ENCODE measurements at regions not wholly inside any gene's neighbourhood (a gene's known extent, or its start where the extent isn't known, plus 50 kb on each side); places are given as distances from the start of the nearest gene placed in this dataset.

DNA sequence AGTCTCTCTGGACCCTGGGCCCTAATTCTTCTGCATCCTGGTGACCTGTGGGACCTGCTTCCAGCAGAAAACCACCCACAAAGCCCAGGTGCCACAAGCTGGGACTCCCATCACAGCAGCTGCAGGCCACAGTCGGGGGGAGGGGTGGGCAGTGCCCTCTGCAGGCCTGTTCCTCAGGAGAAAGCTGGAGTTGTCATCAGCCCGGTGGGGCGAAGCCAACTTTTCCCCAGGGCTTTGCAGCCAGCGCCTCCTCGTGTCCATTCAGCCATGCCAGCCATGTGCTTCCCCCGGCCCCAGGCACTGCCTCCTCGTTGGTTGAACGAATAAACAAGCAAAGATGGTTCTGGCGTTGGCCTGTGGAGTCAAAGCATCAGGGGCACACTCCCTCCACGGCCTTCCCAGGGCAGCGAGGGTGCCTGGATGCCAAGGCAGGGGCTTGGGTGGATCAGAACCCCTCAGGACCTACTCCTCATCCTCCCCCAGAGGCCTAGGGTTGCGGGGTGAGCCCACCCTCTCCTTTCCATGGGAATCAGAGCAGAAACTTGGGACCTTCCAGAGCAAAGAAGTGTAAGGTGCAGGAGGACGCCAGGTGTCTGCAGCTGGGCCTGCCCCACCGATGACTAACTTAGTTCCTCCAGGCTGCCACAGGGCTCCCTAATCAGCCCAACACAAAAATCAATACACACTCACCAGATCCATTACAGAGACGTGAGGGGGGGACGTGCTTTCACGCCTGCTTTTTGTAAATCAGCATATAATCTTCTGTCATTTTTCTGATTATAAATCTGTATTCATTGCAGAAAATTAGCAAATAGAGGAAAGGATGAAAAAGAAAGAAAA, 75.7 kb upstream of the RAB6C start:
- H3K9me3 Mint-ChIP-seq, result no peaks in the 10 kb centered on the region
- peaks cover 8% of the 10 kb centered on the region for H3K27me3 Mint-ChIP-seq
- no peaks in the 10 kb centered on the region for H3K4me1 Mint-ChIP-seq
- DNase-seq, result no peak
- ChIA-PET POLR2A (no interaction called here), CTCF (no interaction called here)
- no peaks in the 10 kb centered on the region for H3K36me3 Mint-ChIP-seq (ENCODE audit: low read depth)
- no peak overlapping the region for H3K4me3 Mint-ChIP-seq
- H3K27ac Mint-ChIP-seq, result no peak overlapping the region

DNA sequence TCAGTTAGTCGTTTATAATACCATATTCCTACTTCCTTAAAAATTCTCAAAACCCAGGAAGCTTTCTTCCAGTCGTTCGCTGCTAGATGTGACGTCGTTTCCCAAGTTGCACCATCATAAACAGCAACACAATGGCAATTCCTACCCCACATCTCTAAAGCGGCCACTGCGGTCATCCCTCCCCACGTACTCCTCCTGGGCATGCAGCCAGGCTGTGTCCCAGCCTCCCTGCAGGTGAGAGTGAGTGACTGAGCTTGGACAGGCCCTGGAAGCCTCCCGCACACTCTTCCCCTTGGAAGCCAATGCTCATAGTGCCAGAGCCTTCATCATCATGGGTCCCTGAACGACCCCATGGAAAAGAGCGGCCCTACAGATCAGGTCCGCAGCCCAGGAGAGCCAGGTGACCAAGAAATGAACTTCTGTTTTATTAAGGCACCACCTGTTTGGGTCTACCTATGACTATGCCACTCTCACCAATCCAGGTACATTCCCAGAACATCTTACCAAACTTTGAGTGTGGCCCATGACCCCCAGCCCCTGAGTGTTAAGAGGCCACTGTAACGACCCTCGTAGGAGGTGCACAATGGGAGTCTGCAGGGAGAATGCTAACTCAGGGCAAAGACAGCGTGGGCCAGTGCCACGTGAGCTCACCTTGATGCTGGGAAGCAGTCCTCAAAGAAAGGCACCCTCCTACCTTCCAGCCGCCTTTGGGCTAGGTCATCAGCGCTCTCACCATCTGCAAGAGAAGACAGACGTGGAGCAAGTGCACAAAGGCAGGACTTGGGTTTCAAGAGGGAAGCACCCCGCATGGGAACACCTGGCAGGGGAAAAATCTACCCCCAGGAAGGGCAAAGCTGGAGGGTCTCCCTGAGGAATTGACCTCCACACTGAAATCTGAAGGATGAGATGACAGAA, 74.7 kb upstream of the RAB6C start:
- no peak for DNase-seq
- POLR2A ChIA-PET, result no interaction called here
- CTCF ChIA-PET, result no interaction called here

GRCh38 chr2:129905664-129906081, 73.8 kb upstream of the RAB6C start:
- no peak for DNase-seq
- H3K27ac Mint-ChIP-seq, result no peak overlapping the region
- H3K9me3 Mint-ChIP-seq, result no peaks in the 10 kb centered on the region
- POLR2A ChIA-PET, result no interaction called here
- no peaks in the 10 kb centered on the region for H3K4me1 Mint-ChIP-seq
- CTCF ChIA-PET, result no interaction called here
- H3K4me3 Mint-ChIP-seq, result no peak overlapping the region
- peaks cover 2% of the 10 kb centered on the region for H3K27me3 Mint-ChIP-seq
- H3K36me3 Mint-ChIP-seq (ENCODE audit: low read depth), result no peaks in the 10 kb centered on the region

More for the DNA sequence above, 74.7 kb upstream of the RAB6C start:
- no peaks in the 10 kb centered on the region for H3K36me3 Mint-ChIP-seq (ENCODE audit: low read depth)
- no peak overlapping the region for H3K27ac Mint-ChIP-seq
- peaks cover 7% of the 10 kb centered on the region for H3K27me3 Mint-ChIP-seq
- H3K9me3 Mint-ChIP-seq, result no peaks in the 10 kb centered on the region
- H3K4me3 Mint-ChIP-seq, result no peak overlapping the region
- no peaks in the 10 kb centered on the region for H3K4me1 Mint-ChIP-seq

DNA sequence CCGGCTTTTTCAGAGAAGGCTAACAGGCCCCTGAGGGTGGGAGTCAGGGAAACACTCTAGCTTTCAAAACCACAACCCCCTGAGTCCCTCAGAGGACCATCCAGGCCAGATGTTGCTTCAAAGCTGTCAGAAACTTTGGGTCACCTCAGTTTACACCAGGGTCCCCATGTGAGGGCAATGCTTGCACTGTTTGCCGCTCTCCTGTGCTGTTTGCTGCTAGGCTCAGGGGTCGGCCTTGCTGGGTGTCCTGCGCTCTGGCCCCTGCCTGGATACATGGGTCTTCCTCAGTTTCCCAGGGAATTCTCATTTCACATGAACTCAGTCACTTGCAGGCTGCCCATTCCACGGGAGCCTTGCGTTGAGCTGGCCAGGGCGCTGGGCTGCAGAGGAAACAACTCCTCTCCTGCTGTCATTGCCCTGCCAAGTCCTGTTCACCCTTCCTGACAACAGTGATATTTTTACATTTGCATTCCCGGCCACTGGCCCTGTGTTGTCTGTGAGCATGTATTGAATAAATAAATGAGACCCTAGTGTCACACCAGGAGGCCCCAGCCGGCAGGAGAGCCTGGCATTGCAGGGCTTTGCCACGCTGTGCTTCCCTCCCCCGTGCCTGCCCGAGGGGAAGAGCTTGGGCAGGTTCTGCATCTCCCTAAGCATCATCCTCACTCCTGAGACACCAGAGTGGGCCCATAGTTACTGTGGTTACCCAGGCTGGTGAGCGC, 73.2 kb upstream of the RAB6C start:
- ChIA-PET CTCF (no interaction called here), POLR2A (no interaction called here)
- Mint-ChIP-seq H3K27me3 (no peaks in the 10 kb centered on the region), H3K9me3 (no peaks in the 10 kb centered on the region), H3K4me1 (no peaks in the 10 kb centered on the region), H3K27ac (no peak overlapping the region), H3K4me3 (no peak overlapping the region), H3K36me3 (ENCODE audit: low read depth) (no peaks in the 10 kb centered on the region)
- no peak for DNase-seq

- Mint-ChIP-seq H3K27ac (no peak overlapping the region), H3K27me3 (no peaks in the 10 kb centered on the region), H3K4me1 (no peaks in the 10 kb centered on the region), H3K9me3 (no peaks in the 10 kb centered on the region), H3K4me3 (no peak overlapping the region), H3K36me3 (ENCODE audit: low read depth) (no peaks in the 10 kb centered on the region)
- ChIA-PET CTCF (no interaction called here), POLR2A (no interaction called here)
- DNase-seq, result no peak
Measured at GRCh38 chr2:129906861-129907235, 72.6 kb upstream of the RAB6C start.

GRCh38 chr2:129907256-129907998, 72.0 kb upstream of the RAB6C start:
- no peaks in the 10 kb centered on the region for H3K27me3 Mint-ChIP-seq
- ChIA-PET POLR2A (no interaction called here), CTCF (no interaction called here)
- no peaks in the 10 kb centered on the region for H3K4me1 Mint-ChIP-seq
- no peaks in the 10 kb centered on the region for H3K9me3 Mint-ChIP-seq
- no peak overlapping the region for H3K27ac Mint-ChIP-seq
- DNase-seq, result no peak
- no peaks in the 10 kb centered on the region for H3K36me3 Mint-ChIP-seq (ENCODE audit: low read depth)
- no peak overlapping the region for H3K4me3 Mint-ChIP-seq

- Mint-ChIP-seq H3K27me3 (no peaks in the 10 kb centered on the region), H3K27ac (no peak overlapping the region), H3K36me3 (ENCODE audit: low read depth) (no peaks in the 10 kb centered on the region), H3K4me1 (no peaks in the 10 kb centered on the region), H3K4me3 (no peak overlapping the region), H3K9me3 (no peaks in the 10 kb centered on the region)
- POLR2A ChIA-PET, result no interaction called here
- no peak for DNase-seq
- CTCF ChIA-PET, result no interaction called here
Measured at GRCh38 chr2:129908721-129909373, 70.6 kb upstream of the RAB6C start.

DNA sequence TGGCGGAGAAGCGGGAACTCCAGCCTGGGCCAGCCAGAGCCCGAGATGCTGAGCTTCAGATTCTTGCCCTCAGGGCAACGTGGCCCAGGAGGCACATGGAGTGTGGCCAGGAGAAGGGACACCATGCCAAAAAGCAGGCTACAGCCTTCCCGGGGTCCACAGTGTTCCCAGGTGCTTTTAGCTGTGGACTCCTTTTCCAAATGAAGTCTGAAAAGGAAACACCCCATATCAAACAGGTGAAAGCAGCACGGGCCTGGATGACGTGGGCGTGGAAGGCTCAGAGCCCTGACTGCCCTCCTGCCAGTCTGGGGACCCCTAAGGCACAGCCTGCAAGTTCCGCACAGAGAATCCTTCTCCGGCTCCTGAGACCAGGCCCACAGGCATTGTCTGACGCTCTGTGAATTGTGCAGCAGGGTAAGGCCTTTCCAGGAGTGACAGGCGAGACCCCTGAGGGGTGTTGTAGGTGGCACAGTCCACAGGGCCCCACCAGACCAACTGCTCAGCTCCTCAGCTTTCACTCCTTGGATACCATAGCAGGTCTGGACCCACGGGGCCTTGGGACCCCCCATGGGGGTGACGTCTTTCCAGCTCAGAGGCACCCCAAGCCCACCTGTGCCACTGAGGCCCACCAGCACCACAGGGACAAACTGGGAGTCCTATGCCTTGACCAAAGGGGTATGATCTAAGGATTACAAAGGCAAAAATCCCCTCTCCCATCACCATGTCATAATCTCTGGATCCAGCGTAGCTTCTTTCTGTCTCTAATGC, 69.6 kb upstream of the RAB6C start:
- Mint-ChIP-seq H3K27ac (no peak overlapping the region), H3K27me3 (no peaks in the 10 kb centered on the region), H3K36me3 (ENCODE audit: low read depth) (no peaks in the 10 kb centered on the region), H3K9me3 (no peaks in the 10 kb centered on the region), H3K4me1 (no peaks in the 10 kb centered on the region), H3K4me3 (no peak overlapping the region)
- ChIA-PET POLR2A (no interaction called here), CTCF (no interaction called here)
- no peak for DNase-seq

GRCh38 chr2:129910446-129911362, 68.8 kb upstream of the RAB6C start:
- no peaks in the 10 kb centered on the region for H3K4me1 Mint-ChIP-seq
- POLR2A ChIA-PET, result no interaction called here

GRCh38 chr2:129911363-129912065, 68.0 kb upstream of the RAB6C start:
- H3K27me3 Mint-ChIP-seq, result no peaks in the 10 kb centered on the region
- POLR2A ChIA-PET, result interaction anchor here (0.7 kb wide), 1 partner anchor 17 kb away, joined by 3 read pairs; no protein-coding TSS in a partner anchor
- H3K9me3 Mint-ChIP-seq, result no peaks in the 10 kb centered on the region
- no peak overlapping the region for H3K4me3 Mint-ChIP-seq
- CTCF ChIA-PET, result no interaction called here
- no peaks in the 10 kb centered on the region for H3K4me1 Mint-ChIP-seq
- no peak for DNase-seq
- H3K27ac Mint-ChIP-seq, result no peak overlapping the region
- no peaks in the 10 kb centered on the region for H3K36me3 Mint-ChIP-seq (ENCODE audit: low read depth)

More at GRCh38 chr2:129910446-129911362, 68.8 kb upstream of the RAB6C start:
- H3K27me3 Mint-ChIP-seq, result no peaks in the 10 kb centered on the region
- no peaks in the 10 kb centered on the region for H3K9me3 Mint-ChIP-seq
- no peaks in the 10 kb centered on the region for H3K36me3 Mint-ChIP-seq (ENCODE audit: low read depth)
- H3K4me3 Mint-ChIP-seq, result no peak overlapping the region
- no peak for DNase-seq
- no peak overlapping the region for H3K27ac Mint-ChIP-seq
- CTCF ChIA-PET, result no interaction called here
